OCI-LY7 (cell line): ENCODE measurements at regions not wholly inside any gene's neighbourhood (a gene's known extent, or its start where the extent isn't known, plus 50 kb on each side); places are given as distances from the start of the nearest gene placed in this dataset.
A peak's percentile ranks its signal among the peaks of the same experiment; 100 is the strongest.

ENCODE experiments used
- BruUV-seq: library from RNA; stranded (reverse); fragments of 400-500 nt; replicated peaks from 2 replicates; lab custom pipeline; 2021; lab: Mats Ljungman, UMichigan
- CTCF ChIA-PET: fragments of 300-600 bp; sonication (Branson Sonifier 250); formaldehyde crosslinking; loops from one replicate; lab custom pipeline; 2022; ENCODE audit warnings: antibody characterized with exemption; ENCODE audit not compliant: unreplicated experiment; lab: Charles Lee
- POLR2A ChIA-PET: fragments of 300-600 bp; sonication (Branson Sonifier 250); formaldehyde crosslinking; loops from one replicate; lab custom pipeline; 2022; ENCODE audit warnings: antibody characterized with exemption; lab: Charles Lee
- DNase-seq: peaks from one replicate; pipeline ENCODE4 v3.0.0-alpha.2; 2015; ENCODE audit warnings: low spot score
- H2AFZ ChIP-seq: fragments of 200-600 bp; sonication (generic), shearing (Covaris generic); 2 replicates; pipeline ENCODE4 v1.6.1; 2014; ENCODE audit warnings: mild to moderate bottlenecking, antibody characterized with exemption, low read length, moderate library complexity
- H3K27ac ChIP-seq: fragments of 200-600 bp; sonication (generic); 2 replicates; pipeline ENCODE4 v1.5.1; 2014; ENCODE audit warnings: mixed run types, low read depth, mild to moderate bottlenecking, moderate library complexity, low read length, inconsistent platforms; ENCODE audit not compliant: poor library complexity, severe bottlenecking
- H3K36me3 ChIP-seq: fragments of 200-600 bp; sonication (generic); 2 replicates; pipeline ENCODE4 v1.6.1; 2014; ENCODE audit warnings: mild to moderate bottlenecking, antibody characterized with exemption, low read length, moderate library complexity, mixed read lengths; ENCODE audit not compliant: insufficient read depth
- H3K4me1 ChIP-seq: fragments of 200-600 bp; sonication (generic); 2 replicates; pipeline ENCODE4 v1.5.1; 2014; ENCODE audit warnings: mild to moderate bottlenecking, low read length; ENCODE audit not compliant: insufficient read depth, poor library complexity, severe bottlenecking
- H3K4me2 ChIP-seq: fragments of 200-600 bp; sonication (generic); 2 replicates; pipeline ENCODE4 v1.6.1; 2014; ENCODE audit warnings: mild to moderate bottlenecking, low read length
- H3K4me3 ChIP-seq: fragments of 200-600 bp; sonication (generic); 2 replicates; pipeline ENCODE4 v1.5.1; 2014; ENCODE audit warnings: mild to moderate bottlenecking, low read depth, low read length; ENCODE audit not compliant: poor library complexity, severe bottlenecking
- H3K79me2 ChIP-seq: fragments of 200-600 bp; sonication (generic); 2 replicates; pipeline ENCODE4 v1.6.1; 2016; ENCODE audit warnings: low read depth, mild to moderate bottlenecking, low read length, moderate library complexity, mixed read lengths; ENCODE audit not compliant: insufficient read depth
- H3K9me2 ChIP-seq: fragments of 200-600 bp; sonication (generic); 2 replicates; pipeline ENCODE4 v1.6.1; 2016; ENCODE audit warnings: mild to moderate bottlenecking, low read length, mixed read lengths; ENCODE audit not compliant: insufficient read depth
- H3K9me3 ChIP-seq: fragments of 200-600 bp; sonication (generic); 2 replicates; pipeline ENCODE4 v1.6.1; 2014; ENCODE audit warnings: mild to moderate bottlenecking, mixed run types, low read length, mixed read lengths
- H4K20me1 ChIP-seq: fragments of 200-600 bp; sonication (generic); 2 replicates; pipeline ENCODE4 v1.6.1; 2014; ENCODE audit warnings: mild to moderate bottlenecking, antibody characterized with exemption, low read length, moderate library complexity, mixed read lengths; ENCODE audit not compliant: insufficient read depth
- CTCF ChIP-seq: fragments of 200-600 bp; sonication (generic); conservative IDR thresholded peaks from 2 replicates; pipeline ENCODE4 v1.5.1; 2014; ENCODE audit warnings: mild to moderate bottlenecking, antibody characterized with exemption, low read length, moderate library complexity, mixed read lengths
- EZH2phosphoT487 ChIP-seq: fragments of 200-600 bp; sonication (generic); IDR thresholded peaks from 2 replicates; pipeline ENCODE4 v1.6.1; 2018; ENCODE audit warnings: low read depth, borderline replicate concordance, mild to moderate bottlenecking, mixed run types, antibody characterized with exemption, low read length, moderate library complexity, mixed read lengths
- intact Hi-C: fragments of 100-400 bp; cut with micrococcal nuclease; formaldehyde crosslinking; loops from one replicate; pipeline ENCODE4 v1.10.0; 2022; ENCODE audit not compliant: unreplicated experiment

GRCh38 chr17:73997059-73997458, 206.4 kb upstream of the RPL38 start:
- Histone ChIP-seq H4K20me1 (no peaks in the 10 kb centered on the region), H3K4me2 (no peak overlapping the region), H3K79me2 (no peaks in the 10 kb centered on the region), H3K36me3 (no peaks in the 10 kb centered on the region), H3K9me3 (no peaks in the 10 kb centered on the region), H3K4me3 (no peak overlapping the region), H3K9me2 (no peaks in the 10 kb centered on the region), H2AFZ (no peak overlapping the region), H3K27ac (no peak overlapping the region), H3K4me1 (no peaks in the 10 kb centered on the region)
- TF ChIP-seq CTCF (no peak), EZH2phosphoT487 (no peak)
- ChIA-PET POLR2A (interaction anchor here (1.6 kb wide), 1 partner anchor 12 kb away, joined by 4 read pairs; no protein-coding TSS in a partner anchor), CTCF (no interaction called here)
- BruUV-seq = no TSS peak
- DNase-seq = no peak
- intact Hi-C loops = no loop called here

- Histone ChIP-seq H4K20me1 (no peaks in the 10 kb centered on the region), H3K4me2 (no peak overlapping the region), H3K4me3 (no peak overlapping the region), H3K9me3 (no peaks in the 10 kb centered on the region), H3K36me3 (no peaks in the 10 kb centered on the region), H3K27ac (no peak overlapping the region), H2AFZ (no peak overlapping the region), H3K4me1 (no peaks in the 10 kb centered on the region), H3K79me2 (no peaks in the 10 kb centered on the region), H3K9me2 (no peaks in the 10 kb centered on the region)
- ChIA-PET CTCF (no interaction called here), POLR2A (interaction anchor here (0.6 to 0.9 kb wide), 2 partner anchors 109 to 325 kb away, joined by 3 read pairs; no protein-coding TSS in a partner anchor)
- DNase-seq = no peak
- intact Hi-C loops = loop anchor here (1.0 kb wide), 1 partner anchor 569 kb away; no protein-coding TSS in a partner anchor
- BruUV-seq = no TSS peak
- no peak for TF ChIP-seq CTCF
Observed at GRCh38 chr17:73998249-73998648, 205.2 kb upstream of the RPL38 start.

- DNase-seq = peak; percentile 65
- H3K4me2 ChIP-seq = no peak overlapping the region
- no TSS peak for BruUV-seq
- intact Hi-C loops = loop anchor here (1.0 kb wide), 1 partner anchor 570 kb away; no protein-coding TSS in a partner anchor
- POLR2A ChIA-PET = interaction anchor here (0.6 to 1.0 kb wide), 2 partner anchors 13 to 325 kb away, joined by 3 read pairs; no protein-coding TSS in a partner anchor
- TF ChIP-seq CTCF = peak; percentile 93
- no peak for TF ChIP-seq EZH2phosphoT487
- no peak overlapping the region for H3K27ac ChIP-seq
- H3K4me1 ChIP-seq = no peaks in the 10 kb centered on the region
- CTCF ChIA-PET = no interaction called here
- no peak overlapping the region for H2AFZ ChIP-seq
- H3K9me3 ChIP-seq = no peaks in the 10 kb centered on the region
- no peak overlapping the region for H3K4me3 ChIP-seq
- H3K79me2 ChIP-seq = no peaks in the 10 kb centered on the region
- H4K20me1 ChIP-seq = no peaks in the 10 kb centered on the region
- H3K36me3 ChIP-seq = no peaks in the 10 kb centered on the region
- no peaks in the 10 kb centered on the region for H3K9me2 ChIP-seq
Observed at GRCh38 chr17:73998653-73999645, 204.5 kb upstream of the RPL38 start.
